GM23248 (cell line): ENCODE measurements at regions not wholly inside any gene's neighbourhood (a gene's known extent, or its start where the extent isn't known, plus 50 kb on each side); places are given as distances from the start of the nearest gene placed in this dataset.

Source experiments
- EZH2 ChIP-seq: fragments of 200-600 bp; sonication (generic); IDR thresholded peaks from 2 replicates; pipeline ENCODE4 v1.6.1; 2018; ENCODE audit warnings: antibody characterized with exemption, mild to moderate bottlenecking; ENCODE audit not compliant: insufficient read depth, poor library complexity, severe bottlenecking
- EZH2phosphoT487 ChIP-seq: fragments of 200-600 bp; sonication (generic); IDR thresholded peaks from 2 replicates; pipeline ENCODE4 v1.6.1; 2018; ENCODE audit warnings: antibody characterized with exemption, moderate library complexity, mild to moderate bottlenecking, low read depth; ENCODE audit not compliant: insufficient read depth

DNA sequence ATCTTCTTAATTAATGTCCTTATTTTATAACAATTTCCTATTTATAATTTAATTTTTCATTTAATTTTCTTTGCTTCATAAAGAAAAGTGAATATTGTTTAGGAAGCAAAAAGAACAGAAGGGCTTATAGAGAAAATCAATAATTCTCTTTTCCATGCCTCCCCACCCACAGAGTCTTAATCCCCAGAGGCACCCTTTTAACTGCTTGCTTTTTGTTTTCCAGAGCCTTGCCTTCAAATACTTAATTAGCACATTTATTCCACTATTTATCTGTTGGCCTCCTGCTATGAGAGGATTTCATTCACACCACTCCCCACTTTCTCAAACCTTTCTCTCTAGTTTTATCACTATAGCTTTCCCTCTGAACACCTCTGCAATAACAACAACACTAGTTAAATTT is 373.6 kb downstream of the MBD2 start:
- no peak for TF ChIP-seq EZH2
- TF ChIP-seq EZH2phosphoT487 = no peak
